Esophagus muscularis mucosa (tissue), 4 donors: ENCODE measurements at regions not wholly inside any gene's neighbourhood (a gene's known extent, or its start where the extent isn't known, plus 50 kb on each side); places are given as distances from the start of the nearest gene placed in this dataset.

Source experiments
- EP300 ChIP-seq: sonication (generic); formaldehyde crosslinking; IDR thresholded peaks from one replicate; pipeline ENCODE4 v1.6.1; 2017; ENCODE audit warnings: antibody characterized with exemption
- POLR2A ChIP-seq: fragments of 450-650 bp; IDR thresholded peaks from one replicate; pipeline ENCODE4 v1.6.1; 2017; ENCODE audit warnings: antibody characterized with exemption, moderate library complexity, mild to moderate bottlenecking, low read depth
- POLR2AphosphoS5 ChIP-seq, 2 donors: sonication (generic); formaldehyde crosslinking; IDR thresholded peaks; one replicate each; pipeline ENCODE4 v1.6.1; 2017; ENCODE audit warnings: antibody characterized with exemption in 2 of 2
- TF ChIP-seq, protein P1 (sequence below), 3 experiments: fragments of 200-600 bp in 2 of 3; fragments of 450-650 bp in 1 of 3; sonication (generic) in 2 of 3; IDR thresholded peaks; one replicate each; pipeline ENCODE4 v1.5.1; 2017 to 2019; ENCODE audit warnings: antibody characterized with exemption in 3 of 3, mild to moderate bottlenecking in 2 of 3, moderate library complexity in 1 of 3

DNA sequence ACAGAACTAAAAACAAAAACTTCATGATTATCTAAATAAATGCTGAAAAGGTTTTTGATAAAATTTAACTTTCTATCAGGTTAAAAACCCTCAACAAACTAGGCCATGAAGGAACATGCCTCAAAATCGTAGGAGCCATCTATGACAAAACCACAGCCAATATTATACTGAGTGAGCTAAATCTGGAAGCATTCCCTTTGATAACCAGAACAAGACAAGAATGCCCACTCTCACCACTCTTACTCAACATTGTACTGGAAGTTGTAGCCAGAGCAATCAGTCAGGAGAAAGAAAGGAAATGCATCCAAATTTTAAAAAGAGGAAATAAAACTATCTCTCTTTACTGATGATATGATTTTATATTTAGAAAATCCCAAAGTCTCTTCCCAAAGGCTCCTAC lies 228.7 kb downstream of the CHRM2 start:
- TF ChIP-seq, protein P1, sequence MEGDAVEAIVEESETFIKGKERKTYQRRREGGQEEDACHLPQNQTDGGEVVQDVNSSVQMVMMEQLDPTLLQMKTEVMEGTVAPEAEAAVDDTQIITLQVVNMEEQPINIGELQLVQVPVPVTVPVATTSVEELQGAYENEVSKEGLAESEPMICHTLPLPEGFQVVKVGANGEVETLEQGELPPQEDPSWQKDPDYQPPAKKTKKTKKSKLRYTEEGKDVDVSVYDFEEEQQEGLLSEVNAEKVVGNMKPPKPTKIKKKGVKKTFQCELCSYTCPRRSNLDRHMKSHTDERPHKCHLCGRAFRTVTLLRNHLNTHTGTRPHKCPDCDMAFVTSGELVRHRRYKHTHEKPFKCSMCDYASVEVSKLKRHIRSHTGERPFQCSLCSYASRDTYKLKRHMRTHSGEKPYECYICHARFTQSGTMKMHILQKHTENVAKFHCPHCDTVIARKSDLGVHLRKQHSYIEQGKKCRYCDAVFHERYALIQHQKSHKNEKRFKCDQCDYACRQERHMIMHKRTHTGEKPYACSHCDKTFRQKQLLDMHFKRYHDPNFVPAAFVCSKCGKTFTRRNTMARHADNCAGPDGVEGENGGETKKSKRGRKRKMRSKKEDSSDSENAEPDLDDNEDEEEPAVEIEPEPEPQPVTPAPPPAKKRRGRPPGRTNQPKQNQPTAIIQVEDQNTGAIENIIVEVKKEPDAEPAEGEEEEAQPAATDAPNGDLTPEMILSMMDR (IDR thresholded peaks at IDR 0.05), result no peak
- TF ChIP-seq EP300 (no peak), POLR2AphosphoS5 (IDR thresholded peaks at IDR 0.05) (no peak), POLR2A (no peak)
